ENCODE measurements at regions not wholly inside any gene's neighbourhood (a gene's known extent, or its start where the extent isn't known, plus 50 kb on each side); places are given as distances from the start of the nearest gene placed in this dataset.

- H3K18ac ChIP-seq (ENCODE audit: low read length) = no peak overlapping the region
- H3K9me3 ChIP-seq (replicated peaks in 1 of 2; ENCODE audit: control insufficient read depth in 2 of 2, insufficient read depth in 1 of 2, low read depth in 1 of 2, low read length in 2 of 2) = no peaks in the 10 kb centered on the region
- H2AK5ac ChIP-seq (ENCODE audit: low read depth, low read length) = no peak overlapping the region
- no peak overlapping the region for H3K14ac ChIP-seq (ENCODE audit: low read length)
- no CpG with 5 or more reads among the region's 8 CpGs for WGBS, 2 donors (ENCODE audit: extremely low coverage in 2 of 2, insufficient read length in 2 of 2, insufficient replicate concordance in 1 of 2)
- H3K27ac ChIP-seq (replicated peaks; ENCODE audit: low read length) = no peak overlapping the region
- H4K8ac ChIP-seq (ENCODE audit: low read depth, low read length) = no peak overlapping the region
- DNase-seq (ENCODE audit: low spot score) = no peak
- peaks cover 0 to 2% of the 10 kb centered on the region in 2 donors for H3K4me1 ChIP-seq (ENCODE audit: control insufficient read depth in 2 of 2, insufficient read depth in 1 of 2, low read depth in 1 of 2, low read length in 2 of 2)
- H3K79me1 ChIP-seq (ENCODE audit: low read depth, low read length) = no peaks in the 10 kb centered on the region
- no peak overlapping the region for H4K91ac ChIP-seq (ENCODE audit: low read depth, low read length, poor library complexity)
- H3K36me3 ChIP-seq (replicated peaks in 1 of 2; ENCODE audit: control insufficient read depth in 2 of 2, insufficient read depth in 2 of 2, low read length in 2 of 2) = no peaks in the 10 kb centered on the region
- H2BK5ac ChIP-seq (ENCODE audit: low read length) = no peak overlapping the region
- H3K9ac ChIP-seq (ENCODE audit: low read depth, low read length, poor library complexity) = no peak overlapping the region
- H3K4me2 ChIP-seq (ENCODE audit: insufficient read depth, low read length, poor library complexity, severe bottlenecking) = no peak overlapping the region
- H3K4me3 ChIP-seq (ENCODE audit: low read length in 2 of 2) = no peak overlapping the region
- H2AFZ ChIP-seq (ENCODE audit: low read length) = no peak overlapping the region
- H3K27me3 ChIP-seq (ENCODE audit: control insufficient read depth in 3 of 3, insufficient read depth in 3 of 3, low read depth in 1 of 3, low read length in 3 of 3) = no peaks in the 10 kb centered on the region
- H3K23ac ChIP-seq (ENCODE audit: low read depth, low read length, poor library complexity) = no peak overlapping the region
- H2BK120ac ChIP-seq (ENCODE audit: low read depth, low read length) = no peak overlapping the region
- no peak overlapping the region for H3K4ac ChIP-seq (ENCODE audit: low read length)
- H2BK15ac ChIP-seq (ENCODE audit: low read length) = no peak overlapping the region
- no peak overlapping the region for H2BK12ac ChIP-seq (ENCODE audit: low read length)
These were observed 1126.8 kb downstream of the CDH11 start for GRCh38 chr16:63995025-63995424.

GRCh38 chr16:63983401-63983800 lies 1138.5 kb downstream of the CDH11 start:
- Histone ChIP-seq H3K79me1 (ENCODE audit: low read depth, low read length) (no peaks in the 10 kb centered on the region), H2AFZ (ENCODE audit: low read length) (no peak overlapping the region), H3K18ac (ENCODE audit: low read length) (no peak overlapping the region), H3K4me3 (ENCODE audit: low read length in 2 of 2) (no peak overlapping the region), H2BK12ac (ENCODE audit: low read length) (no peak overlapping the region), H3K4me1 (ENCODE audit: control insufficient read depth in 2 of 2, insufficient read depth in 1 of 2, low read depth in 1 of 2, low read length in 2 of 2) (peaks cover 7 to 26% of the 10 kb centered on the region in 2 donors), H3K4ac (ENCODE audit: low read length) (no peak overlapping the region), H3K27ac (replicated peaks; ENCODE audit: low read length) (no peak overlapping the region), H3K4me2 (ENCODE audit: insufficient read depth, low read length, poor library complexity, severe bottlenecking) (no peak overlapping the region), H3K9me3 (replicated peaks in 1 of 2; ENCODE audit: control insufficient read depth in 2 of 2, insufficient read depth in 1 of 2, low read depth in 1 of 2, low read length in 2 of 2) (no peaks in the 10 kb centered on the region), H3K23ac (ENCODE audit: low read depth, low read length, poor library complexity) (no peak overlapping the region), H4K91ac (ENCODE audit: low read depth, low read length, poor library complexity) (no peak overlapping the region), H2BK15ac (ENCODE audit: low read length) (no peak overlapping the region), H3K9ac (ENCODE audit: low read depth, low read length, poor library complexity) (no peak overlapping the region), H2AK5ac (ENCODE audit: low read depth, low read length) (no peak overlapping the region), H2BK5ac (ENCODE audit: low read length) (no peak overlapping the region), H3K36me3 (replicated peaks in 1 of 2; ENCODE audit: control insufficient read depth in 2 of 2, insufficient read depth in 2 of 2, low read length in 2 of 2) (no peaks in the 10 kb centered on the region), H2BK120ac (ENCODE audit: low read depth, low read length) (no peak overlapping the region), H3K27me3 (ENCODE audit: control insufficient read depth in 3 of 3, insufficient read depth in 3 of 3, low read depth in 1 of 3, low read length in 3 of 3) (no peaks in the 10 kb centered on the region), H3K14ac (ENCODE audit: low read length) (no peak overlapping the region), H4K8ac (ENCODE audit: low read depth, low read length) (no peak overlapping the region)
- no CpG with 5 or more reads among the region's 2 CpGs for WGBS, 2 donors (ENCODE audit: extremely low coverage in 2 of 2, insufficient read length in 2 of 2, insufficient replicate concordance in 1 of 2)
- no peak for DNase-seq (ENCODE audit: low spot score)

DNA sequence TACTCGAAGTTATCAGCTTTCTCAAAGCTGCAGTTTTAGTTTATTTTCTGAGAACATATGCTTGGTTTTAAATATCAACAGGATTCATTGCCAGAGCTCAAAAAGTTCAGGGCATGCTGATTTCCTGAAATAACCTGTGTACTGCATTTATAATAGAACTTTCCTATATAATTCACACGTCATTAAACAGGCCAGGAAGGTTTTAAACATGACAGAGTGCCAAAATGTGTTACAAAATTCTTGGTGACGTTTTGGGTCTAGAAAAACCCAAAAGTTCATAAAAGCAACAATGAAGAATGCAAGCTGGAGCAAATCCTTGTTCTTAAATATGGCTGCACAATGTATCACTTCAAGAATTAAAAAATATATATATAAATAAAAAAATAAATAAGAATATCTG lies 1139.1 kb downstream of the CDH11 start:
- Histone ChIP-seq H3K4ac (ENCODE audit: low read length) (no peak overlapping the region), H2BK5ac (ENCODE audit: low read length) (no peak overlapping the region), H3K36me3 (replicated peaks in 1 of 2; ENCODE audit: control insufficient read depth in 2 of 2, insufficient read depth in 2 of 2, low read length in 2 of 2) (no peaks in the 10 kb centered on the region), H2BK120ac (ENCODE audit: low read depth, low read length) (no peak overlapping the region), H4K8ac (ENCODE audit: low read depth, low read length) (no peak overlapping the region), H3K18ac (ENCODE audit: low read length) (no peak overlapping the region), H2BK12ac (ENCODE audit: low read length) (no peak overlapping the region), H3K27ac (replicated peaks; ENCODE audit: low read length) (peak overlapping the region; percentile 64), H2AFZ (ENCODE audit: low read length) (peak overlapping the region; percentile 48), H3K4me3 (ENCODE audit: low read length in 2 of 2) (no peak overlapping the region), H3K27me3 (ENCODE audit: control insufficient read depth in 3 of 3, insufficient read depth in 3 of 3, low read depth in 1 of 3, low read length in 3 of 3) (no peaks in the 10 kb centered on the region), H3K4me1 (ENCODE audit: control insufficient read depth in 2 of 2, insufficient read depth in 1 of 2, low read depth in 1 of 2, low read length in 2 of 2) (peaks cover 7 to 26% of the 10 kb centered on the region in 2 donors), H3K9me3 (replicated peaks in 1 of 2; ENCODE audit: control insufficient read depth in 2 of 2, insufficient read depth in 1 of 2, low read depth in 1 of 2, low read length in 2 of 2) (no peaks in the 10 kb centered on the region), H2BK15ac (ENCODE audit: low read length) (no peak overlapping the region), H3K4me2 (ENCODE audit: insufficient read depth, low read length, poor library complexity, severe bottlenecking) (no peak overlapping the region), H3K14ac (ENCODE audit: low read length) (no peak overlapping the region), H3K9ac (ENCODE audit: low read depth, low read length, poor library complexity) (no peak overlapping the region), H3K79me1 (ENCODE audit: low read depth, low read length) (no peaks in the 10 kb centered on the region), H3K23ac (ENCODE audit: low read depth, low read length, poor library complexity) (no peak overlapping the region), H4K91ac (ENCODE audit: low read depth, low read length, poor library complexity) (no peak overlapping the region), H2AK5ac (ENCODE audit: low read depth, low read length) (no peak overlapping the region)
- no CpG with 5 or more reads among the region's 3 CpGs for WGBS, 2 donors (ENCODE audit: extremely low coverage in 2 of 2, insufficient read length in 2 of 2, insufficient replicate concordance in 1 of 2)
- DNase-seq (ENCODE audit: low spot score) = no peak

DNA sequence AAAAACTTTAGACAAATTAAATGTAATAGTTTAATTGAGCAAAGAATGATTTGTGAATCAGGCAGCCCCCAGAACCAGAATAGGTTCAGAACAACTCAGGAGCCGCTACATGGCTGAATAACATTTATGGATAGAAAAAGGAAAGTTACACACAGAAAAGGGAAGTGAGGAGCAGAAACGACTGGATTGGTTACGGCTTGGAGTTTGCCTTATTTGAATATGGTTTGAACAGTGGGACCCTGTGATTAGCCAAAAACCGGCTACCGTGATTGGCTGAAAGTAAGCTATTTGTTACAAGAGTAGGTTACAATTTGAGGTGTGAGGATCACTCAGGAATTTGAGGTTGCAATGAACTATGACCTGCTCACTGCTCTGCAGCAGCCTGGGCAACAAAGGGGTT lies 1139.8 kb downstream of the CDH11 start:
- Histone ChIP-seq H2AFZ (ENCODE audit: low read length) (peak overlapping the region; percentile 48), H3K4me3 (ENCODE audit: low read length in 2 of 2) (no peak overlapping the region), H3K9me3 (replicated peaks in 1 of 2; ENCODE audit: control insufficient read depth in 2 of 2, insufficient read depth in 1 of 2, low read depth in 1 of 2, low read length in 2 of 2) (no peaks in the 10 kb centered on the region), H3K36me3 (replicated peaks in 1 of 2; ENCODE audit: control insufficient read depth in 2 of 2, insufficient read depth in 2 of 2, low read length in 2 of 2) (no peaks in the 10 kb centered on the region), H3K23ac (ENCODE audit: low read depth, low read length, poor library complexity) (no peak overlapping the region), H4K8ac (ENCODE audit: low read depth, low read length) (no peak overlapping the region), H4K91ac (ENCODE audit: low read depth, low read length, poor library complexity) (no peak overlapping the region), H3K9ac (ENCODE audit: low read depth, low read length, poor library complexity) (no peak overlapping the region), H3K4ac (ENCODE audit: low read length) (no peak overlapping the region), H3K27me3 (ENCODE audit: control insufficient read depth in 3 of 3, insufficient read depth in 3 of 3, low read depth in 1 of 3, low read length in 3 of 3) (no peaks in the 10 kb centered on the region), H3K18ac (ENCODE audit: low read length) (no peak overlapping the region), H3K79me1 (ENCODE audit: low read depth, low read length) (no peaks in the 10 kb centered on the region), H2BK15ac (ENCODE audit: low read length) (no peak overlapping the region), H3K4me2 (ENCODE audit: insufficient read depth, low read length, poor library complexity, severe bottlenecking) (no peak overlapping the region), H2BK12ac (ENCODE audit: low read length) (no peak overlapping the region), H3K4me1 (ENCODE audit: control insufficient read depth in 2 of 2, insufficient read depth in 1 of 2, low read depth in 1 of 2, low read length in 2 of 2) (peaks cover 7 to 26% of the 10 kb centered on the region in 2 donors), H2AK5ac (ENCODE audit: low read depth, low read length) (no peak overlapping the region), H2BK120ac (ENCODE audit: low read depth, low read length) (no peak overlapping the region), H3K14ac (ENCODE audit: low read length) (no peak overlapping the region), H3K27ac (replicated peaks; ENCODE audit: low read length) (peak overlapping the region; percentile 93), H2BK5ac (ENCODE audit: low read length) (no peak overlapping the region)
- peak; percentile 57 for DNase-seq (ENCODE audit: low spot score)
- no CpG with 5 or more reads among the region's 5 CpGs for WGBS, 2 donors (ENCODE audit: extremely low coverage in 2 of 2, insufficient read length in 2 of 2, insufficient replicate concordance in 1 of 2)
